NCI-H524 (cell line): ENCODE measurements at regions not wholly inside any gene's neighbourhood (a gene's known extent, or its start where the extent isn't known, plus 50 kb on each side); places are given as distances from the start of the nearest gene placed in this dataset.

Source experiments
- DNase-seq, 2 experiments: peaks; one replicate each; lab custom pipeline; 2025; lab: John Stamatoyannopoulos, UW

- DNase-seq = no peak
Observed at GRCh38 chr5:105034401-105034763, 1471.8 kb upstream of the NUDT12 start.

GRCh38 chr5:105033637-105034400 lies 1471.2 kb upstream of the NUDT12 start:
- no peak for DNase-seq

GRCh38 chr5:105032917-105033316 lies 1470.3 kb upstream of the NUDT12 start:
- DNase-seq = no peak

GRCh38 chr5:105030153-105030552 lies 1467.6 kb upstream of the NUDT12 start:
- no peak for DNase-seq

GRCh38 chr5:105015098-105015497 lies 1452.5 kb upstream of the NUDT12 start:
- DNase-seq = no peak

GRCh38 chr5:104998572-104998971 lies 1436.0 kb upstream of the NUDT12 start:
- DNase-seq = no peak

- DNase-seq = no peak
Observed at GRCh38 chr5:104998169-104998568, 1435.6 kb upstream of the NUDT12 start.

- DNase-seq = no peak
Observed at GRCh38 chr5:104987074-104987473, 1424.5 kb upstream of the NUDT12 start.

- DNase-seq = peak in 1 of 2 experiments; percentile 39
Observed at GRCh38 chr5:104977529-104977928, 1414.9 kb upstream of the NUDT12 start.

GRCh38 chr5:104967806-104968410 lies 1405.3 kb upstream of the NUDT12 start:
- DNase-seq = no peak

GRCh38 chr5:104965006-104965405 lies 1402.4 kb upstream of the NUDT12 start:
- no peak for DNase-seq

GRCh38 chr5:104955479-104955878 lies 1392.9 kb upstream of the NUDT12 start:
- DNase-seq = no peak

GRCh38 chr5:104952876-104953275 lies 1390.3 kb upstream of the NUDT12 start:
- peak in 1 of 2 experiments; percentile 18 for DNase-seq

GRCh38 chr5:104951829-104952228 lies 1389.2 kb upstream of the NUDT12 start:
- DNase-seq = peak in 1 of 2 experiments; percentile 22

- no peak for DNase-seq
Observed at GRCh38 chr5:104947076-104947475, 1384.5 kb upstream of the NUDT12 start.

GRCh38 chr5:104942735-104943134 lies 1380.1 kb upstream of the NUDT12 start:
- no peak for DNase-seq

- DNase-seq = no peak
Observed at GRCh38 chr5:104941030-104941645, 1378.5 kb upstream of the NUDT12 start.

GRCh38 chr5:104937598-104937997 lies 1375.0 kb upstream of the NUDT12 start:
- no peak for DNase-seq

GRCh38 chr5:104932431-104932830 lies 1369.8 kb upstream of the NUDT12 start:
- peak; percentile 7 to 21 for DNase-seq

- no peak for DNase-seq
Observed at GRCh38 chr5:104928906-104929520, 1366.4 kb upstream of the NUDT12 start.

- no peak for DNase-seq
Observed at GRCh38 chr5:104915226-104915625, 1352.6 kb upstream of the NUDT12 start.

GRCh38 chr5:104914536-104915070 lies 1352.0 kb upstream of the NUDT12 start:
- DNase-seq = no peak
